GM21825 (cell line): ENCODE measurements at regions not wholly inside any gene's neighbourhood (a gene's known extent, or its start where the extent isn't known, plus 50 kb on each side); places are given as distances from the start of the nearest gene placed in this dataset.

Experiments used
- ATAC-seq: cut with Tn5 transposase; IDR thresholded peaks from one replicate; pipeline ENCODE4 v1.9.1; 2021; ENCODE audit warnings: mild to moderate bottlenecking, moderate library complexity; ENCODE audit not compliant: unreplicated experiment

GRCh38 chr15:66900586-66901310 is 164.7 kb upstream of the SMAD3 start:
- ATAC-seq = no peak

- no peak for ATAC-seq
Measured at GRCh38 chr15:66901336-66902100, 163.9 kb upstream of the SMAD3 start.

- ATAC-seq = no peak
Measured at GRCh38 chr15:66905185-66905584, 160.2 kb upstream of the SMAD3 start.

GRCh38 chr15:66905954-66906353 is 159.4 kb upstream of the SMAD3 start:
- no peak for ATAC-seq

GRCh38 chr15:66906668-66907614 is 158.5 kb upstream of the SMAD3 start:
- ATAC-seq = no peak

GRCh38 chr15:66907826-66908743 is 157.3 kb upstream of the SMAD3 start:
- ATAC-seq = no peak

GRCh38 chr15:66908744-66909095 is 156.7 kb upstream of the SMAD3 start:
- no peak for ATAC-seq

GRCh38 chr15:66909381-66909890 is 156.0 kb upstream of the SMAD3 start:
- no peak for ATAC-seq

GRCh38 chr15:66911131-66911700 is 154.2 kb upstream of the SMAD3 start:
- no peak for ATAC-seq

GRCh38 chr15:66912001-66912400 is 153.4 kb upstream of the SMAD3 start:
- ATAC-seq = no peak

GRCh38 chr15:66912441-66912840 is 153.0 kb upstream of the SMAD3 start:
- ATAC-seq = no peak

- no peak for ATAC-seq
Measured at GRCh38 chr15:66917904-66918448, 147.4 kb upstream of the SMAD3 start.

- ATAC-seq = no peak
Measured at GRCh38 chr15:66919421-66919820, 146.0 kb upstream of the SMAD3 start.

GRCh38 chr15:66921319-66921915 is 144.0 kb upstream of the SMAD3 start:
- ATAC-seq = no peak

- ATAC-seq = no peak
Measured at GRCh38 chr15:66922608-66923007, 142.8 kb upstream of the SMAD3 start.

- no peak for ATAC-seq
Measured at GRCh38 chr15:66923438-66923881, 141.9 kb upstream of the SMAD3 start.

GRCh38 chr15:66924889-66925288 is 140.5 kb upstream of the SMAD3 start:
- ATAC-seq = no peak

- ATAC-seq = no peak
Measured at GRCh38 chr15:66925721-66926120, 139.7 kb upstream of the SMAD3 start.
